ENCODE measurements at regions not wholly inside any gene's neighbourhood (a gene's known extent, or its start where the extent isn't known, plus 50 kb on each side); places are given as distances from the start of the nearest gene placed in this dataset.
A peak's percentile ranks its signal among the peaks of the same experiment; 100 is the strongest.

DNA sequence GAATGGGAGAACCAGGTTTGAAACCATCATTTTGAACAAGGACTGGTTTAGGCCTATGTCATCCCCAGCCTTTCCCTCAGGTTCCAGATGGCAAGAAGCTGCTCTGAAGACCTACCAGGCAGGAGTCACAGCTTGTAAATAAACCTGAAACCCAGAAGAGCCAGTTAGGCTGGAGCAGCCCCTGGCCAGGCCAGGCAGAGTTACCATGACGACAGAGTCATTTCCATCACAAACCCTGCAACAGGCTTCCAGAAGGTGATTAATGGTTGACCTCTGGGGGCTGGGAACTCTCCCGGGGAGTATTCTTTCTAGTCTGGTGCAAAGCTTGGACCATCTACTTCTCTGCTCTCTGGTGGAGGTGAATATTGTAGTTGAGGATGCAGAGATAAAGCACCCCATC, 164.1 kb upstream of the NCAM1 start:
- intact Hi-C loops (cut with micrococcal nuclease): no loop called here
- TF ChIP-seq, protein P1, sequence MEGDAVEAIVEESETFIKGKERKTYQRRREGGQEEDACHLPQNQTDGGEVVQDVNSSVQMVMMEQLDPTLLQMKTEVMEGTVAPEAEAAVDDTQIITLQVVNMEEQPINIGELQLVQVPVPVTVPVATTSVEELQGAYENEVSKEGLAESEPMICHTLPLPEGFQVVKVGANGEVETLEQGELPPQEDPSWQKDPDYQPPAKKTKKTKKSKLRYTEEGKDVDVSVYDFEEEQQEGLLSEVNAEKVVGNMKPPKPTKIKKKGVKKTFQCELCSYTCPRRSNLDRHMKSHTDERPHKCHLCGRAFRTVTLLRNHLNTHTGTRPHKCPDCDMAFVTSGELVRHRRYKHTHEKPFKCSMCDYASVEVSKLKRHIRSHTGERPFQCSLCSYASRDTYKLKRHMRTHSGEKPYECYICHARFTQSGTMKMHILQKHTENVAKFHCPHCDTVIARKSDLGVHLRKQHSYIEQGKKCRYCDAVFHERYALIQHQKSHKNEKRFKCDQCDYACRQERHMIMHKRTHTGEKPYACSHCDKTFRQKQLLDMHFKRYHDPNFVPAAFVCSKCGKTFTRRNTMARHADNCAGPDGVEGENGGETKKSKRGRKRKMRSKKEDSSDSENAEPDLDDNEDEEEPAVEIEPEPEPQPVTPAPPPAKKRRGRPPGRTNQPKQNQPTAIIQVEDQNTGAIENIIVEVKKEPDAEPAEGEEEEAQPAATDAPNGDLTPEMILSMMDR (IDR thresholded peaks at IDR 0.05): no peak
- CTCF ChIA-PET: interaction anchor here (1.1 to 1.3 kb wide), 2 partner anchors 317 to 492 kb away, joined by 3 read pairs; no protein-coding TSS in a partner anchor
- ATAC-seq (no peak), DNase-seq (no peak)
- POLR2A ChIA-PET: no interaction called here
- Mint-ChIP-seq H3K27me3 (peaks cover 2% of the 10 kb centered on the region), H3K4me3 (no peak overlapping the region), H3K27ac (no peak overlapping the region), H3K9me3 (no peaks in the 10 kb centered on the region), H3K4me1 (ENCODE audit: low read depth) (peaks cover 2% of the 10 kb centered on the region), H3K36me3 (ENCODE audit: low read depth) (no peaks in the 10 kb centered on the region)

DNA sequence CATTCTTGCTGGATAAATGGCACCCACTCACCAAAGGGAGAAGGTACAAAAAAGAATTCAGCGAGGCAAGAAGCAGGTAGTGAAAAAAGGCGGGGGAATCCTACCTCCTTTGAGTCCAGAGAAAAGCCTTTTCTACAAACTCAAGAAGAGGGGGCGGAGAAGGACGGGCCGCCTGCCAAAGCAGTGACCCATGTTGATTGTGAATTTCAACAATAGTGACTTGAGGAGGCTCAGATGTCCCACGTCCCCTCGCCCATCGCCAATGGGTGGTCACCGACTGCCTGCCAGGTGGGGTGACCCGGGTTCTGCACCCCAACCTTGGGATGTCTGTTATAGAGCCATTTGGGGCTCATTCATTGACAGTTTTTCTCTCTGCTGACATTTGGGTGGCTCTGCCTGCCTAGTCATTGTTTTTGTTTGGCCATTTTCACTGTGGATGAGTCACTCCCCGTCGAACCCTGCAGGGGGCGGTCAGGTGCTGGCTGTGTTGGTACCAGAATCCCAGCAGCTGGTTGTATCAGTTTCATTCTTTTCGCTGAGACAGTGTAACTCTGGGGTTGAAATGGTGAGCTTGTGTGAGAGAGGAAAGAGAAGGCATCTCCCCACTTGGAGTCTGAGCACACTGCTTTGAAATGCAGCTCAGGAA, 163.4 kb upstream of the NCAM1 start:
- Mint-ChIP-seq H3K36me3 (ENCODE audit: low read depth) (no peaks in the 10 kb centered on the region), H3K9me3 (no peaks in the 10 kb centered on the region), H3K4me1 (ENCODE audit: low read depth) (peaks cover 2% of the 10 kb centered on the region), H3K27ac (no peak overlapping the region), H3K27me3 (peaks cover 2% of the 10 kb centered on the region), H3K4me3 (no peak overlapping the region)
- intact Hi-C loops (cut with micrococcal nuclease): no loop called here
- ChIA-PET POLR2A (no interaction called here), CTCF (interaction anchor here (0.7 to 1.3 kb wide), 4 partner anchors 12 to 492 kb away, joined by 3 read pairs; no protein-coding TSS in a partner anchor)
- ATAC-seq (peak; percentile 34), DNase-seq (peak; percentile 39)
- TF ChIP-seq, protein P1 (IDR thresholded peaks at IDR 0.05): peak; percentile 19

DNA sequence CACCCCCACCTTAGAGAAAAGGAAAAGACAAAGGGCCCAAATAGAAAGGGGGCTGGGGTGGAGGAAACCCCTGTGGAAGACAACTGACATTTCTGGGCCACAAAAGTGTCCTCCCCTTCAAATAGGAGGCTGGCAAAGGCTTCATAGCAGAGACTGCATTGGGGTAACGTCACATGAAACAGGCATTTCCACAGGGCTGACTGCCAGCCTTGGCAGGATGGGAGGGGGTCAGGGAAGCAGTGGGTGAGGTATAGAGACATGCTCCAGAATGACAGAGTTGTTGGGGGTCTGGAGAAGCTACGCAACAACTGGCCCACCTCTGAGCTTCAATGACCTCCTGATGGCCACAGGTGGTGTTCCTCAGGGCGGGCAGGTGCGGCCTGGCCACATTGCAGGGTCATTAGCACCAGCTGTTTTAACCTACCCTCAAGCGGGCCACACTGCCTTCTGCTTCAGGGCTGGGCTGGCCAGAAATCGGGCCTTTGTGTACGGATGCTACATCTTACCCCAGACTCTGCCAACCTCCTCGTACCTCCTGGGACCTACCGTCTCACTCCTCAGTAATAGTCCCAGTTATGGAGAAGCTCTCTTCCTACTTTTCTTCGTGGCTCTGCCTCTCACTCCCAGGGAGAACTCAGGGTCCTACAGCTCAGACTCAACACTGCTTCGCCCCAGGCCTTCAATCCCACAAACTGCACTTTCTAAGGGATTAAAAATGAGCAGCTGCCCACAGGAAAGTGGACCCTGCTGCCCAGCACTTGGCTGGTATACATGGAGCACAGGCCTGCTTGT, 160.0 kb upstream of the NCAM1 start:
- intact Hi-C loops (cut with micrococcal nuclease): no loop called here
- Mint-ChIP-seq H3K27ac (no peak overlapping the region), H3K9me3 (no peaks in the 10 kb centered on the region), H3K4me3 (no peak overlapping the region), H3K27me3 (peaks cover 2% of the 10 kb centered on the region), H3K36me3 (ENCODE audit: low read depth) (no peaks in the 10 kb centered on the region), H3K4me1 (ENCODE audit: low read depth) (no peaks in the 10 kb centered on the region)
- TF ChIP-seq, protein P1 (IDR thresholded peaks at IDR 0.05): no peak
- CTCF ChIA-PET: no interaction called here
- POLR2A ChIA-PET: no interaction called here
- DNase-seq: no peak
- ATAC-seq: no peak

DNA sequence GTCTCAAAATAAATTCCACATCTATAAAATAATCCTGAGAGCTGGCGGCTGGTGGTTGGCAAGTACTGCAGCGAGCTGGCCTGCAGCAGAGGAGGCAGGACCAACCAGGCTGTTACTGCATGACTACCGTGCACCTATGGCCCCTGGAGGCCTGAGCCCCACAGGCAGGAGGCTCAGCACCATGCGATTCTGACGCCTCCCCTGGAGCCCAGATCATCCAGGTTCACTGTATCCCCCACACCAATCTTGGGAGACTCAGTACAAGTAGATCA, 159.5 kb upstream of the NCAM1 start:
- TF ChIP-seq, protein P1 (IDR thresholded peaks at IDR 0.05): no peak
- Mint-ChIP-seq H3K36me3 (ENCODE audit: low read depth) (no peaks in the 10 kb centered on the region), H3K27me3 (peaks cover 2% of the 10 kb centered on the region), H3K27ac (no peak overlapping the region), H3K4me3 (no peak overlapping the region), H3K9me3 (no peaks in the 10 kb centered on the region), H3K4me1 (ENCODE audit: low read depth) (no peaks in the 10 kb centered on the region)
- ChIA-PET POLR2A (no interaction called here), CTCF (no interaction called here)
- intact Hi-C loops (cut with micrococcal nuclease): no loop called here
- ATAC-seq (no peak), DNase-seq (no peak)

DNA sequence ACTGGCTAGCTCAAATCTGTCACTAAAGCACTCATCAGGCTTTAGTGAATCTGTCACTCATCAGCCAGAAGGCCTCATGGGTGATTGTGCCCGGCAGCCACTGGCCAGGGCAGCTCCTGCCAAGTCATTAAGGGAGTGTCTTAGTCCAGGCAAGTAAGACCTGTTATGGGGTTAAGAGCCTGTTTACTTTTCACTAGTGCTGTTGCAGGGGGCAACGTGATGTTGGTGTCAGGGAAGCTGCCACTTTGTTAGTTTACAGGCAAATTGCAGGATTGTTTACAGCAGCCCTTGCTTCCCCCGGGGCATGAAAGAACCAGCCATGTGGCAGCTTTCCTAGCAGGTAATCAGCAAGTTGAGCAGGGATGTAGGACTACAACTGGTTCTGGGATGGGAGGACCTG, 155.6 kb upstream of the NCAM1 start:
- no peak overlapping the region for H3K4me3 Mint-ChIP-seq
- TF ChIP-seq, protein P1 (IDR thresholded peaks at IDR 0.05): no peak
- H3K27me3 Mint-ChIP-seq: peaks cover 2% of the 10 kb centered on the region
- DNase-seq (no peak), ATAC-seq (no peak)
- no peaks in the 10 kb centered on the region for H3K4me1 Mint-ChIP-seq (ENCODE audit: low read depth)
- POLR2A ChIA-PET: no interaction called here
- no peaks in the 10 kb centered on the region for H3K36me3 Mint-ChIP-seq (ENCODE audit: low read depth)
- no peak overlapping the region for H3K27ac Mint-ChIP-seq
- intact Hi-C loops (cut with micrococcal nuclease): no loop called here
- H3K9me3 Mint-ChIP-seq: no peaks in the 10 kb centered on the region
- CTCF ChIA-PET: no interaction called here

Data from activated CD8-positive, alpha-beta T cell treated with anti-CD3 and anti-CD28 coated beads for 36 hours (primary cell).